EH (cell line): ENCODE measurements at regions not wholly inside any gene's neighbourhood (a gene's known extent, or its start where the extent isn't known, plus 50 kb on each side); places are given as distances from the start of the nearest gene placed in this dataset.
A peak's percentile ranks its signal among the peaks of the same experiment; 100 is the strongest.

Experiments used
- DNase-seq: peaks from one replicate; pipeline ENCODE4 v3.0.0-alpha.2; 2015; ENCODE audit warnings: low read depth

DNA sequence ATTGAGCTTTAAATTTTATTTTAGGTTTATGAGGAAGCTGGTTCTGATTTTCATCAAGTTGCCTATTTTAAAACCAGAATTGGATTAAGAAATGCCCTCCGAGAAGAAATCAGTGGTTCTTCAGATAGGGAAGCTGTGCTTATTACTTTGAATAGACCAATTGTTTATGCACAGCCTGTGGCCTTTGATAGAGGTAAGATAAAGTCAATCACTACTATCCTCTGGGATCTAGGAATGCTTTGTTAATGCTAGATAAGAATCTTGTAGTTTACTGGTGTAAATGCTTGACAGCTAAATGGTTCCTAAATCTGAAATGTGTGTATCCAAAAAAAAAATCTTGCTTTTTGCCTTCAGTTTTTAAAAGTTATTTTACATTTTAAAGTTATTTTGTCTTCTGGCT lies 73.0 kb upstream of the ADAD1 start:
- DNase-seq: no peak

DNA sequence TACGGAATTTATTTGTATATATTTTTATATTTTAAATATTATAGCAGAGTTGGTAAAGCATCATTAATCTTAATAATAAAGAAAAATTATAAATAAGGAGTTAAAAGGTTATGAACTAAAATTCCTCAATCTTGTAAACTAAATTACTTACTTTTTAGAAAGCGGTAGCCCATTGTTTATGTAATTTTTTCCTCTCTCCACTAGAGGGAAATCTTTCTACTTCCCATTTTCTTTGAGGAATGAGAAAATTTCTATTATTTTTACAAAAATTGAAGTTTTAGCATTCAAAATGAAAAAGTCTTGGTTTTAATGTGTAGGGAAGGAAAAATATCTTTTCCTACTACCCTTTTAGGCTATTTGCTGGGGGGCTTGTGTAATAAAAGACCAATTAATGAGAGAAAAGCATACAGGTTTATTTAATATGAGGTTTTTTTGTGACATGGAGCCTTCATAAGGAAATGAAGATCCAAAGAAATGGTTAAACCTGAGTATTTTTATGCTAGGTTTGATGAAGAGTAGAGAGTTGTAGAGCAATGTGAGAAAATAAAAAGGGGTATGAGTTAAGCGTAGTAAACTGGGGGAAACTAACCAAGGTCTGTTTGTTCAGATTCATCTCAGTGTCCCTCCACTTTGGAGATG lies 68.7 kb upstream of the ADAD1 start:
- DNase-seq: peak; percentile 28

DNA sequence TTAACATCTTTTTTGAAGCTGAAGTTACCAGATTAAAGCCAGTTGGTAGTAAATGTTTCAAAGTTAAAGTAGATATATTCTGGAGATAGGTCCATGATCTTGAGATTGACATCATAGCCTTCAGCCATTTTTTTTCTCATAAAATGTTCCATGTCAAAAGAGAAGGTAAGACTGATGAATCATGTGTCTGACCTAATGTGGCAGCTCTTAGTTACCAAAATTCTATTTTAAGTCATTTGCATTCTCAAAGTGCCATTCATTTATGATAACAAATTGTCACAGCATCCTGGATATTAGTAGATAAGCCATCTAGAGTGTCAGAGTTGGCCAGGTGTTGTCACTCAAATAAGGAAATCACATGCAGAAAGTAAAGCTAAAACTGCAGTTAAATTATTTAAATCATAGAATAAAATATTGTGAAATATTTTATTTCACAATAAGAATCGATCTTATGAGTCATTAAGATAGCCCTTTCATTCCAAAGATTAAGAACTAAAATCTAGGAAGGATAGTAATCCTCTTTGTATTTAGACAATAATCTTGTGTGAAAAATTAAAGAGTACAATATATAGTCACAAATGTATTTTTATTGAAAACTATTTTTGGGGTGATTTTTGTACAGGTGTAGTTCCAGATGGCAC lies 65.7 kb upstream of the ADAD1 start:
- peak; percentile 13 for DNase-seq

DNA sequence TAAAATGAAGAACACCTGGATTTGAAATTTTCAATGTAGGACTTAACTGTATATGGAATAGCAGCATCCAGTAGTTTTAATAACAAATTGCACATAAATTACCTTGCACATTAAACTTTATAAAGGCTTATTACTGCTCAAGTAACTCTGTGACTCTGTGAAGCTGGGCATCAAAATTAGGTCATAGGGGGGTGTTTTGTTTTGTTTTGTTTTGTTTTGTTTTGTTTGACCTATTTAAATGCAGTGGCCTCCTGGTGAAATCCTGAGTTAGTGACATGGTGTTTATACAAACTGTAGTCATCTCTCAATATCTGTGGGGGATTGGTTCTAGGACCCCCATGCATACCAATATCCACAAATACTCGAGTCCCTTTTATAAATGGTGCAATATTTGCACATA lies 51.9 kb upstream of the ADAD1 start:
- DNase-seq: no peak

DNA sequence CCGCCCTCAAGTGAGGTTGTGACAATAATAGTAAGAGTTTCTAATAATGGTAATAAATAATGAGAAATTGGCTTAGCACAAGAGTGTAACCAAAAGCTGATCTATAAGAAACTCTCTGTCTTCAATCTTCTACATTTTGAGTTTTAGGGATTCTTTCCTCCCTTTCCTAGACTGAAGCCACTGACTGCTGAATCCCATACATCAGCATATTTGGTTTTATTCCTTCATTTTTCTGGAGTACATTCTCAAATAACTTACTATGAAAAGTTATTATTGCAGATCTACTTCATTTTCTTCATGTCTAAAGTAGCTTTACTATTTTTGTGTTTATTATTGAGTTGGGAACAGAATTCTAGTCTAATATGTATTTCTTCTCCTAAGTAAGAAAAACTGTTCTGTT lies 49.9 kb upstream of the ADAD1 start:
- DNase-seq: no peak
